ENCODE measurements at regions not wholly inside any gene's neighbourhood (a gene's known extent, or its start where the extent isn't known, plus 50 kb on each side); places are given as distances from the start of the nearest gene placed in this dataset.

GRCh38 chr10:3493621-3494020, 291.4 kb downstream of the KLF6 start:
- no peak for DNase-seq (ENCODE audit: extremely low read depth, low read depth)

GRCh38 chr10:3491571-3491970, 293.4 kb downstream of the KLF6 start:
- DNase-seq (ENCODE audit: extremely low read depth, low read depth), result no peak

GRCh38 chr10:3487228-3487627, 297.8 kb downstream of the KLF6 start:
- no peak for DNase-seq (ENCODE audit: extremely low read depth, low read depth)

- no peak for DNase-seq (ENCODE audit: extremely low read depth, low read depth)
Measured at GRCh38 chr10:3486346-3487065, 298.5 kb downstream of the KLF6 start.

- no peak for DNase-seq (ENCODE audit: extremely low read depth, low read depth)
Measured at GRCh38 chr10:3485057-3485686, 299.8 kb downstream of the KLF6 start.

- DNase-seq (ENCODE audit: extremely low read depth, low read depth), result no peak
Measured at GRCh38 chr10:3484306-3485056, 300.5 kb downstream of the KLF6 start.

GRCh38 chr10:3482200-3482993, 302.6 kb downstream of the KLF6 start:
- peak; percentile 80 for DNase-seq (ENCODE audit: extremely low read depth, low read depth)

- no peak for DNase-seq (ENCODE audit: extremely low read depth, low read depth)
Measured at GRCh38 chr10:3481496-3481895, 303.5 kb downstream of the KLF6 start.

- DNase-seq (ENCODE audit: extremely low read depth, low read depth), result no peak
Measured at GRCh38 chr10:3480990-3481315, 304.1 kb downstream of the KLF6 start.

- no peak for DNase-seq (ENCODE audit: extremely low read depth, low read depth)
Measured at GRCh38 chr10:3480281-3480989, 304.6 kb downstream of the KLF6 start.

- no peak for DNase-seq (ENCODE audit: extremely low read depth, low read depth)
Measured at GRCh38 chr10:3478632-3479240, 306.2 kb upstream of the PITRM1 start.

- no peak for DNase-seq (ENCODE audit: extremely low read depth, low read depth)
Measured at GRCh38 chr10:3478153-3478552, 305.6 kb upstream of the PITRM1 start.

- peak; percentile 54 for DNase-seq (ENCODE audit: extremely low read depth, low read depth)
Measured at GRCh38 chr10:3477683-3478082, 305.1 kb upstream of the PITRM1 start.

GRCh38 chr10:3476640-3477448, 304.3 kb upstream of the PITRM1 start:
- no peak for DNase-seq (ENCODE audit: extremely low read depth, low read depth)

- DNase-seq (ENCODE audit: extremely low read depth, low read depth), result no peak
Measured at GRCh38 chr10:3476186-3476585, 303.6 kb upstream of the PITRM1 start.

- no peak for DNase-seq (ENCODE audit: extremely low read depth, low read depth)
Measured at GRCh38 chr10:3475367-3475766, 302.8 kb upstream of the PITRM1 start.

GRCh38 chr10:3474266-3474665, 301.7 kb upstream of the PITRM1 start:
- DNase-seq (ENCODE audit: extremely low read depth, low read depth), result no peak

GRCh38 chr10:3473271-3473670, 300.7 kb upstream of the PITRM1 start:
- no peak for DNase-seq (ENCODE audit: extremely low read depth, low read depth)
